Kidney (tissue), 13 donors: ENCODE measurements at regions not wholly inside any gene's neighbourhood (a gene's known extent, or its start where the extent isn't known, plus 50 kb on each side); places are given as distances from the start of the nearest gene placed in this dataset.

ENCODE experiments used
- DNase-seq, 5 donors: peaks; one replicate each; pipeline ENCODE4 v3.0.0-alpha.2; 2013 to 2020
- FAIRE-seq: peaks from 2 replicates; lab custom pipeline; 2012; peaks lifted over from hg19 to GRCh38; lab: Jason Lieb, UNC
- H3K27ac ChIP-seq, 2 donors: one replicate each; pipeline ENCODE4 v1.7.0; 2013; ENCODE audit warnings: low read depth in 2 of 2, low read length in 2 of 2, inconsistent platforms in 1 of 2
- H3K27me3 ChIP-seq: one replicate; pipeline ENCODE4 v1.7.1; 2013; ENCODE audit warnings: low read length, inconsistent platforms; ENCODE audit not compliant: control insufficient read depth, insufficient read depth
- H3K36me3 ChIP-seq, 3 donors: one replicate each; pipeline versions ENCODE4 v1.7.0 to v1.7.1; 2013; ENCODE audit warnings: low read length in 3 of 3, control low read depth in 1 of 3, inconsistent platforms in 1 of 3; ENCODE audit not compliant: insufficient read depth in 3 of 3, control insufficient read depth in 2 of 3
- H3K4me1 ChIP-seq, 3 donors: one replicate each; pipeline versions ENCODE4 v1.7.0 to v1.7.1; 2013; ENCODE audit warnings: low read length in 3 of 3, inconsistent platforms in 1 of 3, low read depth in 1 of 3; ENCODE audit not compliant: control insufficient read depth in 2 of 3, insufficient read depth in 2 of 3
- H3K4me3 ChIP-seq, 3 donors: one replicate each; pipeline versions ENCODE4 v1.7.0 to v1.8.1; 2013; ENCODE audit warnings: low read length in 3 of 3, control low read depth in 1 of 3, inconsistent platforms in 1 of 3
- H3K9ac ChIP-seq, 3 donors: one replicate each; pipeline versions ENCODE4 v1.7.0 to v1.7.1; 2013; ENCODE audit warnings: low read length in 3 of 3, control low read depth in 1 of 3, inconsistent platforms in 1 of 3
- H3K9me3 ChIP-seq, 3 donors: one replicate each; pipeline versions ENCODE4 v1.7.0 to v1.7.1; 2013; ENCODE audit warnings: low read length in 3 of 3, control low read depth in 1 of 3, inconsistent platforms in 1 of 3; ENCODE audit not compliant: control insufficient read depth in 2 of 3, insufficient read depth in 1 of 3
- intact Hi-C: fragments of 100-400 bp; cut with DNase I; formaldehyde crosslinking; loops from one replicate; pipeline ENCODE4 v1.11.1; 2022
- TF ChIP-seq, protein P1 (sequence below): IDR thresholded peaks from 3 replicates; pipeline ENCODE4 v1.5.1; 2012; ENCODE audit warnings: mild to moderate bottlenecking, moderate library complexity, borderline replicate concordance; ENCODE audit not compliant: insufficient read depth; ENCODE audit errors: extremely low read depth
- donor health status: control.
- donor health status: control.
- donor health status: control.
- donor health status: control.
- donor health status: control.
- donor health status: DM: yes; HTN: yes; CAD: no.
- donor health status: Normal renal cell carcinoma (clear cell type).

DNA sequence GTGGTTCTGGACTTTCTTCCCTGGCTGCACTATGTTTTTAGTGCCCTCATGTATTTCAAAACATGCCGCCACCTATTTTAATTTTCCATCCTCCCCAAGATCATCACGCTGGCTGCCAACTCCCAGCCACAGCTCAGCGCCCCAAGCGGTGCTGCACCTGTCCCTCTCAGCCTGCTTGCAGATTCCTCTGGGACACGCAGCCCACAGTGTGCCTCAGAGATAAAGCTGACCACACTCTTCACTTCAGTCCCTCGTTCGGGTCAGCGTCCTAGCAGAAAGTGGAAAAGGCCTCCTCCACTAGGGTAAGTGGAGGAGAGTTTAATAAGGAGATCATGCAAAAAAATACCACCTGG, 56.2 kb upstream of the CKS2 start:
- Histone ChIP-seq H3K4me1 (peaks cover 0 to 6% (median 0%) of the 10 kb centered on the region in 3 donors), H3K27ac (no peak overlapping the region), H3K9me3 (peaks cover 0 to 7% (median 0%) of the 10 kb centered on the region in 3 donors), H3K27me3 (no peaks in the 10 kb centered on the region), H3K36me3 (peaks cover 0 to 3% (median 0%) of the 10 kb centered on the region in 3 donors), H3K4me3 (no peak overlapping the region), H3K9ac (no peak overlapping the region)
- intact Hi-C loops: no loop called here
- no peak for FAIRE-seq
- no peak for DNase-seq
- TF ChIP-seq, protein P1, sequence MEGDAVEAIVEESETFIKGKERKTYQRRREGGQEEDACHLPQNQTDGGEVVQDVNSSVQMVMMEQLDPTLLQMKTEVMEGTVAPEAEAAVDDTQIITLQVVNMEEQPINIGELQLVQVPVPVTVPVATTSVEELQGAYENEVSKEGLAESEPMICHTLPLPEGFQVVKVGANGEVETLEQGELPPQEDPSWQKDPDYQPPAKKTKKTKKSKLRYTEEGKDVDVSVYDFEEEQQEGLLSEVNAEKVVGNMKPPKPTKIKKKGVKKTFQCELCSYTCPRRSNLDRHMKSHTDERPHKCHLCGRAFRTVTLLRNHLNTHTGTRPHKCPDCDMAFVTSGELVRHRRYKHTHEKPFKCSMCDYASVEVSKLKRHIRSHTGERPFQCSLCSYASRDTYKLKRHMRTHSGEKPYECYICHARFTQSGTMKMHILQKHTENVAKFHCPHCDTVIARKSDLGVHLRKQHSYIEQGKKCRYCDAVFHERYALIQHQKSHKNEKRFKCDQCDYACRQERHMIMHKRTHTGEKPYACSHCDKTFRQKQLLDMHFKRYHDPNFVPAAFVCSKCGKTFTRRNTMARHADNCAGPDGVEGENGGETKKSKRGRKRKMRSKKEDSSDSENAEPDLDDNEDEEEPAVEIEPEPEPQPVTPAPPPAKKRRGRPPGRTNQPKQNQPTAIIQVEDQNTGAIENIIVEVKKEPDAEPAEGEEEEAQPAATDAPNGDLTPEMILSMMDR: no peak

DNA sequence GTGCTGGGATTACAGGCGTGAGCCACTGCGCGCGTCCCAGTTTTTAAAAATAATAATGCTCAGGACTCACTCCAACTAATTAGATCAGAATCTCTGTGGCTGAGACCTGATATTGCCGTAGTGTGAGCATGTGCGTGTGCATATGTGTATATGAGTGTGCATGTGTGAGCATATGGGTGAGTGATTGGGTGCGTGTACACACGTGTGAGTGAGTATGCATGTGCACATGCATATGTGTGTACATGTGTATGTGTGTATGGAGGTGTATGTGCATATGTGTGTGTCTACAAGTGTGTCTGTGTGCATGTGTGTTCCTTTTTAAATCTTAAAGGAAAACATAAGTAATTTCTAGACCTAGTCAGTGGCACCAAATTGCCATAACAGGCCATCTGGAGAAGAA, 54.8 kb upstream of the CKS2 start:
- FAIRE-seq: no peak
- Histone ChIP-seq H3K27ac (no peak overlapping the region), H3K36me3 (peaks cover 0 to 3% (median 0%) of the 10 kb centered on the region in 3 donors), H3K4me1 (peaks cover 0 to 6% (median 0%) of the 10 kb centered on the region in 3 donors), H3K27me3 (no peaks in the 10 kb centered on the region), H3K4me3 (no peak overlapping the region), H3K9me3 (peaks cover 0 to 7% (median 0%) of the 10 kb centered on the region in 3 donors), H3K9ac (no peak overlapping the region)
- DNase-seq: no peak
- TF ChIP-seq, protein P1: no peak
- intact Hi-C loops: no loop called here

DNA sequence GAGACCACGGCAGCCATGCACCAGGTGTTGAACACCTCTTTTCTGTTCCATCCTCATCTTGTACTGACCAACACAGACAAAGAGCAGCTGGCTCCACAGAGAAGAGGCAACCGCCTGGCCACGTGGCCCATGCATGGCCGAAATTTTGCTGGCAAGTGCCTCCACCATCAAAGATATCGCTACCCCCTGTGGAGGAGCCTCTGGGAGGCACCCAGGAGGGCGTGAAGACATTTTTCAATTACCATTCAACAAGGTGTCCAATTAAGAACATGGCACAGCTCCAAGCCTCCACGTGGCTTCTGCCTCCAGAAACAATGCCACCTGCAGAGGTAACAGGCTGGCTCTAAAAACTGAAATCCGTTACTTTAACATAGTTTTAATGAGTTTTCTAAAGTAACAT, 54.4 kb upstream of the CKS2 start:
- FAIRE-seq (no peak), DNase-seq (no peak)
- no peaks in the 10 kb centered on the region for H3K27me3 ChIP-seq
- H3K36me3 ChIP-seq: peaks cover 0 to 3% (median 0%) of the 10 kb centered on the region in 3 donors
- intact Hi-C loops: no loop called here
- H3K9ac ChIP-seq: no peak overlapping the region
- H3K27ac ChIP-seq: no peak overlapping the region
- TF ChIP-seq, protein P1: no peak
- peaks cover 0 to 6% (median 0%) of the 10 kb centered on the region in 3 donors for H3K4me1 ChIP-seq
- peaks cover 0 to 7% (median 0%) of the 10 kb centered on the region in 3 donors for H3K9me3 ChIP-seq
- no peak overlapping the region for H3K4me3 ChIP-seq

DNA sequence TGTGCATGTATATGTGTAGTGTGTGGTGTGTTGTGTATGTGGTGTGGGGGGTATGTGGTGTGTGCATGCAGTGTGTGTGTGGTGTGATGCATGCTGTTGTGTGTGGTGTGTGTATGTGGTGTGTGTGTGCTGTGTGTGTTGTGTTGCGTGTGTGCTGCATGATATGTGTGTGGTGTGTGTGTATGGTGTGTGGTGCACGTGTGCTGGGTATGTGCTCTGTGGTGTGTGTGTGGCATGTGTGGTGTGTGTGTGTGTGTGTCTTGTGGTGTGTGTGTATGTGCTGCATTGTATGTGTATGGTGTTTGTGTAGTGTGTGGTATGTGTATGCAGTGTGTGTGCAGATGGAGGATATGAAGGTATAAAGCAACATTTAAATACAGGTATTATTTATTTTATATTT, 50.5 kb upstream of the CKS2 start:
- intact Hi-C loops: no loop called here
- H3K4me1 ChIP-seq: no peaks in the 10 kb centered on the region
- no peaks in the 10 kb centered on the region for H3K36me3 ChIP-seq
- H3K27me3 ChIP-seq: no peaks in the 10 kb centered on the region
- no peaks in the 10 kb centered on the region for H3K9me3 ChIP-seq
- FAIRE-seq: no peak
- no peak overlapping the region for H3K9ac ChIP-seq
- H3K27ac ChIP-seq: no peak overlapping the region
- no peak overlapping the region for H3K4me3 ChIP-seq
- no peak for DNase-seq
- TF ChIP-seq, protein P1: no peak
